KMS-11 (cell line): ENCODE measurements at regions not wholly inside any gene's neighbourhood (a gene's known extent, or its start where the extent isn't known, plus 50 kb on each side); places are given as distances from the start of the nearest gene placed in this dataset.

ENCODE experiments used
- H2AFZ ChIP-seq: fragments of 200-600 bp; sonication (generic); 2 replicates; pipeline ENCODE4 v1.6.1; 2016; ENCODE audit warnings: antibody characterized with exemption, mixed run types, low read depth
- H3K27ac ChIP-seq: fragments of 200-600 bp; sonication (generic); 2 replicates; pipeline ENCODE4 v1.6.1; 2016; ENCODE audit warnings: mild to moderate bottlenecking, mixed run types
- H3K27me3 ChIP-seq: fragments of 200-600 bp; sonication (generic); 2 replicates; pipeline ENCODE4 v1.6.1; 2017; ENCODE audit warnings: mild to moderate bottlenecking, low read depth, mixed run types, moderate library complexity; ENCODE audit not compliant: insufficient read depth
- H3K36me3 ChIP-seq: fragments of 200-600 bp; sonication (generic); 2 replicates; pipeline ENCODE4 v1.6.1; 2017; ENCODE audit warnings: mild to moderate bottlenecking, mixed run types; ENCODE audit not compliant: insufficient read depth
- H3K4me1 ChIP-seq: fragments of 200-600 bp; sonication (generic); 2 replicates; pipeline ENCODE4 v1.6.1; 2016; ENCODE audit warnings: mild to moderate bottlenecking, low read depth, mixed run types; ENCODE audit not compliant: poor library complexity, severe bottlenecking
- H3K4me2 ChIP-seq: fragments of 200-600 bp; sonication (generic); 2 replicates; pipeline ENCODE4 v1.7.0; 2016; ENCODE audit warnings: mild to moderate bottlenecking, mixed run types
- H3K4me3 ChIP-seq: fragments of 200-600 bp; sonication (generic); IDR thresholded peaks from 2 replicates; pipeline ENCODE4 v1.6.1; 2017; ENCODE audit warnings: low read depth, low read length, mixed read lengths; ENCODE audit not compliant: insufficient read depth
- H3K79me2 ChIP-seq: fragments of 200-600 bp; sonication (generic); 2 replicates; pipeline ENCODE4 v1.6.1; 2016; ENCODE audit warnings: low read depth, mixed run types; ENCODE audit not compliant: insufficient read depth
- H3K9ac ChIP-seq: fragments of 200-600 bp; sonication (generic); 2 replicates; pipeline ENCODE4 v1.6.1; 2016; ENCODE audit warnings: mild to moderate bottlenecking, mixed run types
- H4K20me1 ChIP-seq: fragments of 200-600 bp; sonication (generic); 2 replicates; pipeline ENCODE4 v1.6.1; 2016; ENCODE audit warnings: mild to moderate bottlenecking, mixed run types; ENCODE audit not compliant: insufficient read depth
- CTCF ChIP-seq: fragments of 200-600 bp; sonication (generic); conservative IDR thresholded peaks from 2 replicates; pipeline ENCODE4 v1.6.1; 2017; ENCODE audit warnings: low read depth, mild to moderate bottlenecking, antibody characterized with exemption, low read length, moderate library complexity, mixed read lengths

GRCh38 chr20:17798601-17799000, 98.8 kb downstream of the BANF2 start:
- no peaks in the 10 kb centered on the region for H4K20me1 ChIP-seq
- H3K4me1 ChIP-seq = peaks cover 5% of the 10 kb centered on the region
- no peak overlapping the region for H2AFZ ChIP-seq
- H3K9ac ChIP-seq = no peak overlapping the region
- no peak overlapping the region for H3K4me2 ChIP-seq
- no peak overlapping the region for H3K4me3 ChIP-seq
- no peaks in the 10 kb centered on the region for H3K27me3 ChIP-seq
- H3K79me2 ChIP-seq = no peaks in the 10 kb centered on the region
- H3K27ac ChIP-seq = no peak overlapping the region
- no peak for TF ChIP-seq CTCF
- no peaks in the 10 kb centered on the region for H3K36me3 ChIP-seq

- no peak overlapping the region for H3K4me2 ChIP-seq
- H3K4me3 ChIP-seq = no peak overlapping the region
- no peak for TF ChIP-seq CTCF
- no peaks in the 10 kb centered on the region for H3K36me3 ChIP-seq
- no peak overlapping the region for H3K9ac ChIP-seq
- no peaks in the 10 kb centered on the region for H4K20me1 ChIP-seq
- no peaks in the 10 kb centered on the region for H3K79me2 ChIP-seq
- H2AFZ ChIP-seq = no peak overlapping the region
- no peak overlapping the region for H3K27ac ChIP-seq
- no peaks in the 10 kb centered on the region for H3K27me3 ChIP-seq
- peaks cover 5% of the 10 kb centered on the region for H3K4me1 ChIP-seq
Measured at GRCh38 chr20:17797579-17797978, 97.8 kb downstream of the BANF2 start.

- Histone ChIP-seq H2AFZ (no peak overlapping the region), H3K4me2 (no peak overlapping the region), H3K27ac (no peak overlapping the region), H3K27me3 (no peaks in the 10 kb centered on the region), H3K4me3 (no peak overlapping the region), H3K9ac (no peak overlapping the region), H3K4me1 (peaks cover 5% of the 10 kb centered on the region), H3K36me3 (no peaks in the 10 kb centered on the region), H3K79me2 (no peaks in the 10 kb centered on the region), H4K20me1 (no peaks in the 10 kb centered on the region)
- no peak for TF ChIP-seq CTCF
Measured at GRCh38 chr20:17797161-17797560, 97.4 kb downstream of the BANF2 start.

GRCh38 chr20:17796091-17796563, 96.4 kb downstream of the BANF2 start:
- H3K4me2 ChIP-seq = no peak overlapping the region

More at GRCh38 chr20:17796091-17796563, 96.4 kb downstream of the BANF2 start:
- no peaks in the 10 kb centered on the region for H3K79me2 ChIP-seq
- H3K4me1 ChIP-seq = peaks cover 5% of the 10 kb centered on the region
- no peak overlapping the region for H3K27ac ChIP-seq
- no peaks in the 10 kb centered on the region for H3K36me3 ChIP-seq
- no peak overlapping the region for H2AFZ ChIP-seq
- TF ChIP-seq CTCF = no peak
- H3K4me3 ChIP-seq = no peak overlapping the region
- no peak overlapping the region for H3K9ac ChIP-seq
- H3K27me3 ChIP-seq = no peaks in the 10 kb centered on the region
- H4K20me1 ChIP-seq = no peaks in the 10 kb centered on the region
